ENCODE measurements at regions not wholly inside any gene's neighbourhood (a gene's known extent, or its start where the extent isn't known, plus 50 kb on each side); places are given as distances from the start of the nearest gene placed in this dataset.

GRCh38 chr2:83596592-83597282, 862.3 kb downstream of the SUCLG1 start:
- no peak for DNase-seq

GRCh38 chr2:83595926-83596325, 863.2 kb downstream of the SUCLG1 start:
- DNase-seq: no peak

GRCh38 chr2:83595121-83595690, 863.9 kb downstream of the SUCLG1 start:
- DNase-seq: no peak

GRCh38 chr2:83594241-83595120, 864.6 kb downstream of the SUCLG1 start:
- no peak for DNase-seq

GRCh38 chr2:83587309-83587708, 871.8 kb downstream of the SUCLG1 start:
- no peak for DNase-seq

GRCh38 chr2:83585250-83585649, 873.8 kb downstream of the SUCLG1 start:
- no peak for DNase-seq

- DNase-seq: no peak
Measured at GRCh38 chr2:83584672-83585071, 874.4 kb downstream of the SUCLG1 start.

GRCh38 chr2:83582589-83582988, 876.5 kb downstream of the SUCLG1 start:
- DNase-seq: no peak

GRCh38 chr2:83579507-83579906, 879.6 kb downstream of the SUCLG1 start:
- no peak for DNase-seq

GRCh38 chr2:83578405-83578804, 880.7 kb downstream of the SUCLG1 start:
- DNase-seq: no peak

GRCh38 chr2:83574614-83575013, 884.5 kb downstream of the SUCLG1 start:
- no peak for DNase-seq

- DNase-seq: no peak
Measured at GRCh38 chr2:83573060-83573459, 886.0 kb downstream of the SUCLG1 start.

GRCh38 chr2:83572400-83572799, 886.7 kb downstream of the SUCLG1 start:
- DNase-seq: no peak

GRCh38 chr2:83567551-83567950, 891.5 kb downstream of the SUCLG1 start:
- no peak for DNase-seq

GRCh38 chr2:83565626-83566025, 893.5 kb downstream of the SUCLG1 start:
- no peak for DNase-seq

- DNase-seq: no peak
Measured at GRCh38 chr2:83565181-83565580, 893.9 kb downstream of the SUCLG1 start.

GRCh38 chr2:83561592-83561991, 897.5 kb downstream of the SUCLG1 start:
- no peak for DNase-seq

GRCh38 chr2:83536556-83536955, 922.5 kb downstream of the SUCLG1 start:
- DNase-seq: no peak

- no peak for DNase-seq
Measured at GRCh38 chr2:83534416-83534815, 924.7 kb downstream of the SUCLG1 start.

- no peak for DNase-seq
Measured at GRCh38 chr2:83531206-83531826, 927.8 kb downstream of the SUCLG1 start.

GRCh38 chr2:83528767-83529166, 930.3 kb downstream of the SUCLG1 start:
- no peak for DNase-seq

GRCh38 chr2:83522891-83523493, 936.1 kb downstream of the SUCLG1 start:
- DNase-seq: no peak
